HepG2 (cell line): ENCODE measurements at regions not wholly inside any gene's neighbourhood (a gene's known extent, or its start where the extent isn't known, plus 50 kb on each side); places are given as distances from the start of the nearest gene placed in this dataset.
A peak's percentile ranks its signal among the peaks of the same experiment; 100 is the strongest.

Experiments used
- BORCS8-MEF2B ChIP-seq: sonication (generic); formaldehyde crosslinking; IDR thresholded peaks from 2 replicates; pipeline ENCODE4 v1.8.0; 2022; ENCODE audit warnings: mild to moderate bottlenecking, missing genetic modification reagents
- CREB1 ChIP-seq, 2 experiments: fragments of 450-650 bp in 1 of 2; IDR thresholded peaks; 2 replicates each; pipeline ENCODE4 v1.6.1; 2016 to 2017; ENCODE audit warnings: control low read depth in 1 of 2, mild to moderate bottlenecking in 1 of 2, missing compliant biosample characterization in 1 of 2, missing genetic modification characterization in 1 of 2
- DNMT1 ChIP-seq: sonication (generic); formaldehyde crosslinking; IDR thresholded peaks from 2 replicates; pipeline ENCODE4 v1.5.1; 2020; ENCODE audit warnings: mild to moderate bottlenecking, missing genetic modification reagents
- FOSL1 ChIP-seq: sonication (generic); formaldehyde crosslinking; IDR thresholded peaks from 2 replicates; pipeline ENCODE4 v1.9.0; 2021; ENCODE audit warnings: missing genetic modification reagents, borderline replicate concordance
- FOXA3 ChIP-seq: IDR thresholded peaks from 2 replicates; pipeline ENCODE4 v1.6.1; 2016; ENCODE audit warnings: missing genetic modification reagents, missing compliant biosample characterization
- FOXK2 ChIP-seq: fragments of 450-650 bp; IDR thresholded peaks from 2 replicates; pipeline ENCODE4 v1.6.1; 2016
- IRF2 ChIP-seq: IDR thresholded peaks from 2 replicates; pipeline ENCODE4 v1.6.1; 2018; ENCODE audit warnings: missing genetic modification reagents, missing compliant biosample characterization
- KDM6A ChIP-seq: IDR thresholded peaks from 2 replicates; pipeline ENCODE4 v1.6.1; 2016; ENCODE audit warnings: low read depth
- LCORL ChIP-seq, 2 experiments: fragments of 450-650 bp in 1 of 2; sonication (generic) in 1 of 2; formaldehyde crosslinking in 1 of 2; IDR thresholded peaks; 2 replicates each; pipeline versions ENCODE4 v1.5.0 to v1.6.1; 2017 to 2020; ENCODE audit warnings: antibody characterized with exemption in 1 of 2, missing genetic modification reagents in 1 of 2
- MAFK ChIP-seq, 2 experiments: IDR thresholded peaks in 1 of 2; conservative IDR thresholded peaks in 1 of 2; 2 replicates each; pipeline ENCODE4 v1.6.1; 2011; ENCODE audit warnings: improper control_type of control experiment in 2 of 2, low read length in 2 of 2
- MED13 ChIP-seq: sonication (generic); formaldehyde crosslinking; IDR thresholded peaks from 2 replicates; pipeline ENCODE4 v1.5.0; 2020; ENCODE audit warnings: missing genetic modification reagents
- MTA3 ChIP-seq: sonication (generic); formaldehyde crosslinking; IDR thresholded peaks from 2 replicates; pipeline ENCODE4 v1.4.0; 2020; ENCODE audit warnings: missing genetic modification reagents
- PHF20 ChIP-seq: sonication (generic); formaldehyde crosslinking; IDR thresholded peaks from 2 replicates; pipeline ENCODE4 v1.5.0; 2020; ENCODE audit warnings: mild to moderate bottlenecking, missing genetic modification reagents
- PREB ChIP-seq: sonication (generic); formaldehyde crosslinking; IDR thresholded peaks from 2 replicates; pipeline ENCODE4 v1.4.0; 2020; ENCODE audit warnings: missing genetic modification reagents
- SAP130 ChIP-seq: IDR thresholded peaks from 2 replicates; pipeline ENCODE4 v1.6.1; 2016; ENCODE audit warnings: low read depth
- SATB2 ChIP-seq: sonication (generic); formaldehyde crosslinking; IDR thresholded peaks from 2 replicates; pipeline ENCODE4 v1.5.0; 2020; ENCODE audit warnings: missing genetic modification reagents
- SOX13 ChIP-seq, 3 experiments: fragments of 450-650 bp in 1 of 3; sonication (generic) in 1 of 3; formaldehyde crosslinking in 1 of 3; IDR thresholded peaks in 2 of 3; conservative IDR thresholded peaks in 1 of 3; 2 replicates each; pipeline versions ENCODE4 v1.5.0 to v1.6.1; 2016 to 2020; ENCODE audit warnings: antibody characterized with exemption in 1 of 3, mild to moderate bottlenecking in 1 of 3, missing compliant biosample characterization in 1 of 3, missing genetic modification reagents in 1 of 3, moderate library complexity in 1 of 3
- ZBTB2 ChIP-seq: sonication (generic); formaldehyde crosslinking; IDR thresholded peaks from 2 replicates; pipeline ENCODE4 v1.8.0; 2022; ENCODE audit warnings: low read depth, missing genetic modification reagents
- ZNF580 ChIP-seq: IDR thresholded peaks from 2 replicates; pipeline ENCODE4 v1.6.1; 2016; ENCODE audit warnings: low read depth, borderline replicate concordance
- ZSCAN12 ChIP-seq: sonication (generic); formaldehyde crosslinking; IDR thresholded peaks from 2 replicates; pipeline ENCODE4 v1.9.0; 2021; ENCODE audit warnings: mild to moderate bottlenecking, missing genetic modification reagents
- ZZZ3 ChIP-seq: sonication (generic); formaldehyde crosslinking; IDR thresholded peaks from 2 replicates; pipeline ENCODE4 v1.4.0; 2020; ENCODE audit warnings: missing genetic modification reagents, mild to moderate bottlenecking, borderline replicate concordance

- TF ChIP-seq BORCS8-MEF2B (CRISPR knock-in tag), result no peak
- no peak for TF ChIP-seq PHF20 (CRISPR knock-in tag)
- TF ChIP-seq SOX13 (IDR thresholded peaks at IDR 0.05), result peak; percentile 73
- peak in 1 of 2 experiments; percentile 94; a peak in 2 of 4 replicates for TF ChIP-seq SOX13 (CRISPR knock-in tag; conservative IDR thresholded peaks at IDR 0.05 in 1 of 2, IDR thresholded peaks at IDR 0.05 in 1 of 2)
- TF ChIP-seq KDM6A (CRISPR knock-in tag), result no peak
- 0 out of 2 replicates have a peak, but pooled peaks have one; percentile 20 for TF ChIP-seq MED13 (CRISPR knock-in tag)
- no peak for TF ChIP-seq ZZZ3
- no peak for TF ChIP-seq CREB1 (IDR thresholded peaks at IDR 0.05)
- TF ChIP-seq CREB1 (CRISPR knock-in tag; IDR thresholded peaks at IDR 0.05), result peak; percentile 46; the same call in 1 of the 2 replicates
- TF ChIP-seq ZNF580 (CRISPR knock-in tag), result no peak
- no peak; the same call in 1 of the 2 replicates for TF ChIP-seq IRF2 (CRISPR knock-in tag)
- TF ChIP-seq MAFK (conservative IDR thresholded peaks at IDR 0.05 in 1 of 2, IDR thresholded peaks at IDR 0.05 in 1 of 2; ENCODE audit: low read length in 2 of 2), result no peak
- TF ChIP-seq SATB2, result no peak
- 0 out of 2 replicates have a peak, but pooled peaks have one; percentile 39 for TF ChIP-seq SAP130
- no peak for TF ChIP-seq FOXK2
- TF ChIP-seq LCORL (IDR thresholded peaks at IDR 0.05), result no peak
- TF ChIP-seq LCORL (CRISPR knock-in tag; IDR thresholded peaks at IDR 0.05), result no peak
- no peak for TF ChIP-seq FOSL1 (CRISPR knock-in tag)
- TF ChIP-seq DNMT1 (CRISPR knock-in tag), result no peak
- no peak for TF ChIP-seq ZBTB2 (CRISPR knock-in tag)
- TF ChIP-seq FOXA3 (CRISPR knock-in tag), result peak; percentile 54; the same call in 1 of the 2 replicates
- no peak for TF ChIP-seq ZSCAN12
- no peak for TF ChIP-seq MTA3 (CRISPR knock-in tag)
- TF ChIP-seq PREB, result no peak
Observed at GRCh38 chr3:171953301-171954022, 85.9 kb upstream of the FNDC3B start (continued).
